ENCODE measurements at regions not wholly inside any gene's neighbourhood (a gene's known extent, or its start where the extent isn't known, plus 50 kb on each side); places are given as distances from the start of the nearest gene placed in this dataset.
"Not testable (repeated sequence)": the region's sequence is repeated elsewhere in the genome, so short reads cannot be mapped to it uniquely, and the experiment has no call there.

- Mint-ChIP-seq H3K4me3 (no peak overlapping the region), H3K27me3 (peaks cover 60% of the 10 kb centered on the region), H3K36me3 (no peaks in the 10 kb centered on the region), H3K9me3 (no peaks in the 10 kb centered on the region), H3K27ac (no peak overlapping the region), H3K4me1 (no peaks in the 10 kb centered on the region)
- DNase-seq: no peak
- CTCF ChIA-PET: no interaction called here
These were observed 244.4 kb downstream of the UACA start for GRCh38 chr15:70519004-70519365.

- H3K27me3 Mint-ChIP-seq: peaks cover 66% of the 10 kb centered on the region
- DNase-seq: no peak
- H3K4me1 Mint-ChIP-seq: no peaks in the 10 kb centered on the region
- H3K9me3 Mint-ChIP-seq: no peaks in the 10 kb centered on the region
- CTCF ChIA-PET: no interaction called here
- H3K36me3 Mint-ChIP-seq: no peaks in the 10 kb centered on the region
- H3K27ac Mint-ChIP-seq: no peak overlapping the region
- H3K4me3 Mint-ChIP-seq: no peak overlapping the region
These were observed 245.0 kb downstream of the UACA start for GRCh38 chr15:70518201-70519003.

GRCh38 chr15:70517194-70517590 is 246.2 kb downstream of the UACA start:
- peaks cover 2% of the 10 kb centered on the region for H3K9me3 Mint-ChIP-seq
- H3K4me1 Mint-ChIP-seq: peaks cover 3% of the 10 kb centered on the region
- peaks cover 72% of the 10 kb centered on the region for H3K27me3 Mint-ChIP-seq
- H3K27ac Mint-ChIP-seq: no peak overlapping the region
- no peak overlapping the region for H3K4me3 Mint-ChIP-seq
- CTCF ChIA-PET: no interaction called here
- H3K36me3 Mint-ChIP-seq: no peaks in the 10 kb centered on the region
- DNase-seq: no peak

GRCh38 chr15:70516408-70517193 is 246.8 kb downstream of the UACA start:
- Mint-ChIP-seq H3K4me1 (peaks cover 3% of the 10 kb centered on the region), H3K27me3 (peaks cover 69% of the 10 kb centered on the region), H3K36me3 (peaks cover 2% of the 10 kb centered on the region), H3K27ac (no peak overlapping the region), H3K9me3 (peaks cover 7% of the 10 kb centered on the region), H3K4me3 (no peak overlapping the region)
- CTCF ChIA-PET: no interaction called here
- no peak for DNase-seq

- CTCF ChIA-PET: interaction anchor here (2.0 to 15.0 kb wide), 5 partner anchors 9 to 214 kb away, joined by 5 to 223 read pairs (median 15); no protein-coding TSS in a partner anchor
- H3K27ac Mint-ChIP-seq: no peak overlapping the region
- H3K4me1 Mint-ChIP-seq: peaks cover 10% of the 10 kb centered on the region
- peaks cover 72% of the 10 kb centered on the region for H3K27me3 Mint-ChIP-seq
- peaks cover 16% of the 10 kb centered on the region for H3K36me3 Mint-ChIP-seq
- H3K9me3 Mint-ChIP-seq: peaks cover 30% of the 10 kb centered on the region
- H3K4me3 Mint-ChIP-seq: no peak overlapping the region
- DNase-seq: no peak
These were observed 249.1 kb downstream of the UACA start for GRCh38 chr15:70514251-70514650.

GRCh38 chr15:70513819-70514218 is 249.5 kb downstream of the UACA start:
- Mint-ChIP-seq H3K4me1 (peaks cover 14% of the 10 kb centered on the region), H3K36me3 (peaks cover 19% of the 10 kb centered on the region), H3K27me3 (peaks cover 68% of the 10 kb centered on the region), H3K4me3 (no peak overlapping the region), H3K27ac (no peak overlapping the region), H3K9me3 (peaks cover 35% of the 10 kb centered on the region)
- no peak for DNase-seq
- CTCF ChIA-PET: interaction anchor here (1.6 to 15.0 kb wide), 6 partner anchors 10 to 213 kb away, joined by 5 to 223 read pairs (median 14); no protein-coding TSS in a partner anchor

- Mint-ChIP-seq H3K27ac (no peak overlapping the region), H3K36me3 (peaks cover 21% of the 10 kb centered on the region), H3K27me3 (peaks cover 59% of the 10 kb centered on the region), H3K9me3 (peaks cover 37% of the 10 kb centered on the region), H3K4me1 (peaks cover 23% of the 10 kb centered on the region), H3K4me3 (no peak overlapping the region)
- DNase-seq: peak; percentile 80
- CTCF ChIA-PET: interaction anchor here (0.9 to 15.0 kb wide), 20 partner anchors 8 to 1036 kb away, joined by 3 to 223 read pairs (median 6); no protein-coding TSS in a partner anchor
These were observed 250.5 kb downstream of the UACA start for GRCh38 chr15:70512772-70513362.

- CTCF ChIA-PET: interaction anchor here (0.6 to 15.0 kb wide), 21 partner anchors 9 to 1035 kb away, joined by 3 to 223 read pairs (median 6); no protein-coding TSS in a partner anchor
- not testable (repeated sequence) for H3K27ac Mint-ChIP-seq, DNase-seq, H3K4me3 Mint-ChIP-seq
- peaks cover 53% of the 10 kb centered on the region for H3K27me3 Mint-ChIP-seq
- H3K36me3 Mint-ChIP-seq: peaks cover 21% of the 10 kb centered on the region
- peaks cover 27% of the 10 kb centered on the region for H3K4me1 Mint-ChIP-seq
- H3K9me3 Mint-ChIP-seq: peaks cover 38% of the 10 kb centered on the region
These were observed 251.3 kb downstream of the UACA start for GRCh38 chr15:70511972-70512587.

- no peak for DNase-seq
- no peak overlapping the region for H3K27ac Mint-ChIP-seq
- peaks cover 29% of the 10 kb centered on the region for H3K36me3 Mint-ChIP-seq
- no peak overlapping the region for H3K4me3 Mint-ChIP-seq
- CTCF ChIA-PET: interaction anchor here (1.5 to 15.0 kb wide), 3 partner anchors 21 to 47 kb away, joined by 4 to 223 read pairs (median 28); no protein-coding TSS in a partner anchor
- H3K4me1 Mint-ChIP-seq: peaks cover 37% of the 10 kb centered on the region
- peaks cover 45% of the 10 kb centered on the region for H3K9me3 Mint-ChIP-seq
- peaks cover 52% of the 10 kb centered on the region for H3K27me3 Mint-ChIP-seq
These were observed 252.9 kb downstream of the UACA start for GRCh38 chr15:70510433-70510832.

- Mint-ChIP-seq H3K4me3 (no peak overlapping the region), H3K9me3 (peaks cover 45% of the 10 kb centered on the region), H3K4me1 (peaks cover 42% of the 10 kb centered on the region), H3K36me3 (peaks cover 29% of the 10 kb centered on the region), H3K27me3 (peaks cover 52% of the 10 kb centered on the region), H3K27ac (peak overlapping the region; percentile 26)
- CTCF ChIA-PET: interaction anchor here (0.9 to 15.0 kb wide), 5 partner anchors 20 to 133 kb away, joined by 3 to 223 read pairs (median 4); no protein-coding TSS in a partner anchor
- DNase-seq: no peak
These were observed 253.6 kb downstream of the UACA start for GRCh38 chr15:70509731-70510143.

- Mint-ChIP-seq H3K4me3 (no peak overlapping the region), H3K36me3 (peaks cover 29% of the 10 kb centered on the region), H3K27ac (peak overlapping the region; percentile 26), H3K9me3 (peaks cover 45% of the 10 kb centered on the region), H3K4me1 (peaks cover 46% of the 10 kb centered on the region), H3K27me3 (peaks cover 54% of the 10 kb centered on the region)
- CTCF ChIA-PET: interaction anchor here (0.9 to 15.0 kb wide), 5 partner anchors 10 to 133 kb away, joined by 3 to 223 read pairs (median 4); no protein-coding TSS in a partner anchor
- DNase-seq: no peak
These were observed 254.1 kb downstream of the UACA start for GRCh38 chr15:70509282-70509662.

- CTCF ChIA-PET: interaction anchor here (1.0 to 15.0 kb wide), 5 partner anchors 9 to 42 kb away, joined by 3 to 223 read pairs (median 4); no protein-coding TSS in a partner anchor
- peak overlapping the region; percentile 0 for H3K27ac Mint-ChIP-seq
- DNase-seq: no peak
- H3K4me3 Mint-ChIP-seq: no peak overlapping the region
- H3K9me3 Mint-ChIP-seq: peaks cover 45% of the 10 kb centered on the region
- peaks cover 54% of the 10 kb centered on the region for H3K27me3 Mint-ChIP-seq
- H3K4me1 Mint-ChIP-seq: peaks cover 52% of the 10 kb centered on the region
- peaks cover 29% of the 10 kb centered on the region for H3K36me3 Mint-ChIP-seq
These were observed 254.6 kb downstream of the UACA start for GRCh38 chr15:70508561-70509281.

GRCh38 chr15:70507772-70508371 is 255.5 kb downstream of the UACA start:
- Mint-ChIP-seq H3K27ac (no peak overlapping the region), H3K4me1 (peaks cover 59% of the 10 kb centered on the region), H3K9me3 (peaks cover 45% of the 10 kb centered on the region), H3K36me3 (peaks cover 29% of the 10 kb centered on the region), H3K27me3 (peaks cover 55% of the 10 kb centered on the region), H3K4me3 (no peak overlapping the region)
- CTCF ChIA-PET: interaction anchor here (1.0 to 15.0 kb wide), 3 partner anchors 18 to 41 kb away, joined by 3 to 223 read pairs (median 28); no protein-coding TSS in a partner anchor
- DNase-seq: peak; percentile 39
